OCI-LY7 (cell line): ENCODE measurements at regions not wholly inside any gene's neighbourhood (a gene's known extent, or its start where the extent isn't known, plus 50 kb on each side); places are given as distances from the start of the nearest gene placed in this dataset.

Experiments used
- EZH2phosphoT487 ChIP-seq: fragments of 200-600 bp; sonication (generic); IDR thresholded peaks from 2 replicates; pipeline ENCODE4 v1.6.1; 2018; ENCODE audit warnings: low read depth, borderline replicate concordance, mild to moderate bottlenecking, mixed run types, antibody characterized with exemption, low read length, moderate library complexity, mixed read lengths
- TF ChIP-seq, protein P1 (sequence below): fragments of 200-600 bp; sonication (generic); conservative IDR thresholded peaks from 2 replicates; pipeline ENCODE4 v1.5.1; 2014; ENCODE audit warnings: mild to moderate bottlenecking, antibody characterized with exemption, low read length, moderate library complexity, mixed read lengths

DNA sequence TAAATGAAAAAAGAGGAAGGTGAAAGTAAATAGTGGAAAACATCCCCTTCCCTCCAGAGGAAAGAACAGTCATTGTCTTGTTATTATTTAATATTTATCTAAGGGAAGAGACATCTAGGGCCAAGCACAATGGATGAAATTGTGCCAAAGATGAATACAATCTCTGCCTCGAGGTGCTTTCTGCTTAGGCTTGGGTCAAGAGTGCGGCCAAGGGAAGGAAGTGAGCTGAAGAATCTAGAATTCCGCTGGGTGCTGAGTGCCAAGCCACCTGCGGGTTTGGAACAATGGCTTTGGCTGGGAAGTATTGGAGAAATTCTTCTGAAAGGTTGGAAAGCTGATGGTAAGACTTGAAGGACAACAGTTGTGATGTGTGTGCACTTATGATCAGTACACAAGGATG, 531.3 kb upstream of the FZD8 start:
- no peak for TF ChIP-seq EZH2phosphoT487
- TF ChIP-seq, protein P1, sequence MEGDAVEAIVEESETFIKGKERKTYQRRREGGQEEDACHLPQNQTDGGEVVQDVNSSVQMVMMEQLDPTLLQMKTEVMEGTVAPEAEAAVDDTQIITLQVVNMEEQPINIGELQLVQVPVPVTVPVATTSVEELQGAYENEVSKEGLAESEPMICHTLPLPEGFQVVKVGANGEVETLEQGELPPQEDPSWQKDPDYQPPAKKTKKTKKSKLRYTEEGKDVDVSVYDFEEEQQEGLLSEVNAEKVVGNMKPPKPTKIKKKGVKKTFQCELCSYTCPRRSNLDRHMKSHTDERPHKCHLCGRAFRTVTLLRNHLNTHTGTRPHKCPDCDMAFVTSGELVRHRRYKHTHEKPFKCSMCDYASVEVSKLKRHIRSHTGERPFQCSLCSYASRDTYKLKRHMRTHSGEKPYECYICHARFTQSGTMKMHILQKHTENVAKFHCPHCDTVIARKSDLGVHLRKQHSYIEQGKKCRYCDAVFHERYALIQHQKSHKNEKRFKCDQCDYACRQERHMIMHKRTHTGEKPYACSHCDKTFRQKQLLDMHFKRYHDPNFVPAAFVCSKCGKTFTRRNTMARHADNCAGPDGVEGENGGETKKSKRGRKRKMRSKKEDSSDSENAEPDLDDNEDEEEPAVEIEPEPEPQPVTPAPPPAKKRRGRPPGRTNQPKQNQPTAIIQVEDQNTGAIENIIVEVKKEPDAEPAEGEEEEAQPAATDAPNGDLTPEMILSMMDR: no peak
